C4-2B (cell line): ENCODE measurements at regions not wholly inside any gene's neighbourhood (a gene's known extent, or its start where the extent isn't known, plus 50 kb on each side); places are given as distances from the start of the nearest gene placed in this dataset.

Source experiments
- ZFX ChIP-seq: fragments of 450-650 bp; IDR thresholded peaks from 2 replicates; pipeline ENCODE4 v1.6.1; 2017
- TF ChIP-seq, protein P1 (sequence below): fragments of 450-650 bp; conservative IDR thresholded peaks from 2 replicates; pipeline ENCODE4 v1.5.1; 2017; ENCODE audit warnings: mild to moderate bottlenecking

DNA sequence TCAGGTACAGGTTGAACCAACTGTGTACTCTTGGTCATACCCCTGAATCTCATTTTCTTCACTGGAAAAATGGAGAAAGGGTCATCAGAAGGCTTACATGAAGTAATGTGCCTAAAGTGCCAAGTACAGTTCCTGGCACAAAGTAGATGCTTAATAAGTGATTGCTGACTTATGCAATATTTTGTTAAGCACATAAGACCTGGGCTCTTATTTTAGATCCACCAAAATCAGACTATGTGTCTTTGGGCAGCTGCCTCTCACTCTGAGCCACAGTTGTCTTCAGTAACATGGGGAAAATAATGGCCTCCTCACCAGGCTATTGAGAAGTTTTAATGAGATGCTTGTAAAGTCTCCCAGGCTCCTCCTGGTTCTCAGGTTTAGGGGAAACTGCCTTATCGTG lies 74.3 kb upstream of the TRABD2B start:
- TF ChIP-seq, protein P1, sequence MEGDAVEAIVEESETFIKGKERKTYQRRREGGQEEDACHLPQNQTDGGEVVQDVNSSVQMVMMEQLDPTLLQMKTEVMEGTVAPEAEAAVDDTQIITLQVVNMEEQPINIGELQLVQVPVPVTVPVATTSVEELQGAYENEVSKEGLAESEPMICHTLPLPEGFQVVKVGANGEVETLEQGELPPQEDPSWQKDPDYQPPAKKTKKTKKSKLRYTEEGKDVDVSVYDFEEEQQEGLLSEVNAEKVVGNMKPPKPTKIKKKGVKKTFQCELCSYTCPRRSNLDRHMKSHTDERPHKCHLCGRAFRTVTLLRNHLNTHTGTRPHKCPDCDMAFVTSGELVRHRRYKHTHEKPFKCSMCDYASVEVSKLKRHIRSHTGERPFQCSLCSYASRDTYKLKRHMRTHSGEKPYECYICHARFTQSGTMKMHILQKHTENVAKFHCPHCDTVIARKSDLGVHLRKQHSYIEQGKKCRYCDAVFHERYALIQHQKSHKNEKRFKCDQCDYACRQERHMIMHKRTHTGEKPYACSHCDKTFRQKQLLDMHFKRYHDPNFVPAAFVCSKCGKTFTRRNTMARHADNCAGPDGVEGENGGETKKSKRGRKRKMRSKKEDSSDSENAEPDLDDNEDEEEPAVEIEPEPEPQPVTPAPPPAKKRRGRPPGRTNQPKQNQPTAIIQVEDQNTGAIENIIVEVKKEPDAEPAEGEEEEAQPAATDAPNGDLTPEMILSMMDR: no peak
- TF ChIP-seq ZFX: no peak
